ENCODE measurements at regions not wholly inside any gene's neighbourhood (a gene's known extent, or its start where the extent isn't known, plus 50 kb on each side); places are given as distances from the start of the nearest gene placed in this dataset.

- POLR2A ChIA-PET, result no interaction called here
- no peak for TF ChIP-seq TARDBP (IDR thresholded peaks at IDR 0.05)
- TF ChIP-seq FOXA1 (IDR thresholded peaks at IDR 0.05), result no peak
- no peak for TF ChIP-seq NFRKB (IDR thresholded peaks at IDR 0.05)
- no peak for TF ChIP-seq ZNF384 (IDR thresholded peaks at IDR 0.05)
- TF ChIP-seq, protein P1, sequence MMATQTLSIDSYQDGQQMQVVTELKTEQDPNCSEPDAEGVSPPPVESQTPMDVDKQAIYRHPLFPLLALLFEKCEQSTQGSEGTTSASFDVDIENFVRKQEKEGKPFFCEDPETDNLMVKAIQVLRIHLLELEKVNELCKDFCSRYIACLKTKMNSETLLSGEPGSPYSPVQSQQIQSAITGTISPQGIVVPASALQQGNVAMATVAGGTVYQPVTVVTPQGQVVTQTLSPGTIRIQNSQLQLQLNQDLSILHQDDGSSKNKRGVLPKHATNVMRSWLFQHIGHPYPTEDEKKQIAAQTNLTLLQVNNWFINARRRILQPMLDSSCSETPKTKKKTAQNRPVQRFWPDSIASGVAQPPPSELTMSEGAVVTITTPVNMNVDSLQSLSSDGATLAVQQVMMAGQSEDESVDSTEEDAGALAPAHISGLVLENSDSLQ (IDR thresholded peaks at IDR 0.05), result no peak
- TF ChIP-seq HDGF (IDR thresholded peaks at IDR 0.05; ENCODE audit: borderline replicate concordance), result no peak
- no peak for TF ChIP-seq FOXK2 (IDR thresholded peaks at IDR 0.05)
- no peak for TF ChIP-seq FOXM1 (IDR thresholded peaks at IDR 0.05; ENCODE audit: borderline replicate concordance)
- no peak for TF ChIP-seq SUZ12 (IDR thresholded peaks at IDR 0.05)
- TF ChIP-seq BHLHE40 (IDR thresholded peaks at IDR 0.05; ENCODE audit: borderline replicate concordance), result no peak
- TF ChIP-seq LEF1 (IDR thresholded peaks at IDR 0.05; ENCODE audit: borderline replicate concordance), result no peak
- TF ChIP-seq SP1 (IDR thresholded peaks at IDR 0.05), result no peak
- TF ChIP-seq ARNT (IDR thresholded peaks at IDR 0.05), result no peak
- TF ChIP-seq ELF4 (IDR thresholded peaks at IDR 0.05), result no peak
- no peak for TF ChIP-seq L3MBTL2 (conservative IDR thresholded peaks at IDR 0.05)
- TF ChIP-seq CTBP1 (IDR thresholded peaks at IDR 0.05; ENCODE audit: borderline replicate concordance), result no peak
- CTCF ChIA-PET, result no interaction called here
- DNase-seq (ENCODE audit: extremely low spot score), result no peak
These were observed 79.2 kb upstream of the MAP3K4 start for GRCh38 chr6:160912411-160912810.

DNA sequence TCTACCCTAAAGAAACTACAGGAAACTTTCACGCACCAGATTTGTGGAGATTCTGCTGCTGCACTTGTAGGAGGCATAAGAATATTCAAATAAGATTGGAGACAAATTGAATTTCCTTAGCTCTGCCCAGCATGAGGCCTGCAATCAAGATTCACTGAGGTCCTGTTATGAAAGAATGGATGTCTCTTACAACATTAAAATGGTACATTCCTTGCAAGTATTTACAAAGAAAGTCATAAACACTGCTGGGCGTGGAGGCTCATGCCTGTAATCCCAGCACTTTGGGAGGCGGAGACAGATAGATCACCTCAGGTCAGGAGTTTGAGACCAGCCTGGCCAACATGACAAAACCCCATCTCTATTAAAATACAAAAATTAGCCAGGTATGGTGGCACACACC is 74.0 kb upstream of the MAP3K4 start:
- DNase-seq (ENCODE audit: extremely low spot score), result no peak
- CTCF ChIA-PET, result no interaction called here
- no peak for TF ChIP-seq NFRKB (IDR thresholded peaks at IDR 0.05)
- no peak for TF ChIP-seq BHLHE40 (IDR thresholded peaks at IDR 0.05; ENCODE audit: borderline replicate concordance)
- TF ChIP-seq FOXK2 (IDR thresholded peaks at IDR 0.05), result no peak
- no peak for TF ChIP-seq FOXM1 (IDR thresholded peaks at IDR 0.05; ENCODE audit: borderline replicate concordance)
- no peak for TF ChIP-seq SUZ12 (IDR thresholded peaks at IDR 0.05)
- no peak for TF ChIP-seq CTBP1 (IDR thresholded peaks at IDR 0.05; ENCODE audit: borderline replicate concordance)
- no peak for TF ChIP-seq HDGF (IDR thresholded peaks at IDR 0.05; ENCODE audit: borderline replicate concordance)
- no peak for TF ChIP-seq TARDBP (IDR thresholded peaks at IDR 0.05)
- no peak for TF ChIP-seq FOXA1 (IDR thresholded peaks at IDR 0.05)
- TF ChIP-seq LEF1 (IDR thresholded peaks at IDR 0.05; ENCODE audit: borderline replicate concordance), result no peak
- TF ChIP-seq SP1 (IDR thresholded peaks at IDR 0.05), result no peak
- TF ChIP-seq L3MBTL2 (conservative IDR thresholded peaks at IDR 0.05), result no peak
- POLR2A ChIA-PET, result no interaction called here

GRCh38 chr6:160919723-160920440 is 71.7 kb upstream of the MAP3K4 start:
- POLR2A ChIA-PET, result no interaction called here
- DNase-seq (ENCODE audit: extremely low spot score), result no peak
- CTCF ChIA-PET, result no interaction called here
- no peak for TF ChIP-seq SP1 (IDR thresholded peaks at IDR 0.05)
- no peak for TF ChIP-seq ARNT (IDR thresholded peaks at IDR 0.05)
- TF ChIP-seq ELF4 (IDR thresholded peaks at IDR 0.05), result no peak

- TF ChIP-seq TARDBP (IDR thresholded peaks at IDR 0.05) (no peak), ZNF384 (IDR thresholded peaks at IDR 0.05) (no peak), L3MBTL2 (conservative IDR thresholded peaks at IDR 0.05) (no peak), ARNT (IDR thresholded peaks at IDR 0.05) (no peak)
- POLR2A ChIA-PET, result no interaction called here
- no peak for DNase-seq (ENCODE audit: extremely low spot score)
- CTCF ChIA-PET, result no interaction called here
These were observed 70.5 kb upstream of the MAP3K4 start for GRCh38 chr6:160921095-160921494.

GRCh38 chr6:160926281-160927276 is 65.0 kb upstream of the MAP3K4 start:
- TF ChIP-seq, protein P1 (IDR thresholded peaks at IDR 0.05), result no peak
- TF ChIP-seq LEF1 (IDR thresholded peaks at IDR 0.05; ENCODE audit: borderline replicate concordance) (no peak), BHLHE40 (IDR thresholded peaks at IDR 0.05; ENCODE audit: borderline replicate concordance) (no peak), L3MBTL2 (conservative IDR thresholded peaks at IDR 0.05) (no peak), HDGF (IDR thresholded peaks at IDR 0.05; ENCODE audit: borderline replicate concordance) (no peak), SUZ12 (IDR thresholded peaks at IDR 0.05) (no peak), ELF4 (IDR thresholded peaks at IDR 0.05) (no peak), NFRKB (IDR thresholded peaks at IDR 0.05) (no peak)
- ChIA-PET POLR2A (no interaction called here), CTCF (interaction anchor here (0.6 to 8.7 kb wide), 2 partner anchors 401 to 446 kb away, joined by 3 to 69 read pairs; no protein-coding TSS in a partner anchor)
- no peak for DNase-seq (ENCODE audit: extremely low spot score)

GRCh38 chr6:160927416-160927815 is 64.2 kb upstream of the MAP3K4 start:
- ChIA-PET CTCF (interaction anchor here (8.7 kb wide), 1 partner anchor 445 kb away, joined by 69 read pairs; no protein-coding TSS in a partner anchor), POLR2A (no interaction called here)
- TF ChIP-seq NFRKB (IDR thresholded peaks at IDR 0.05) (no peak), CTBP1 (IDR thresholded peaks at IDR 0.05; ENCODE audit: borderline replicate concordance) (no peak), TARDBP (IDR thresholded peaks at IDR 0.05) (no peak), SP1 (IDR thresholded peaks at IDR 0.05) (no peak), ARNT (IDR thresholded peaks at IDR 0.05) (no peak), FOXK2 (IDR thresholded peaks at IDR 0.05) (no peak), HDGF (IDR thresholded peaks at IDR 0.05; ENCODE audit: borderline replicate concordance) (no peak), ELF4 (IDR thresholded peaks at IDR 0.05) (no peak), BHLHE40 (IDR thresholded peaks at IDR 0.05; ENCODE audit: borderline replicate concordance) (no peak), SUZ12 (IDR thresholded peaks at IDR 0.05) (no peak), FOXM1 (IDR thresholded peaks at IDR 0.05; ENCODE audit: borderline replicate concordance) (no peak), ZNF384 (IDR thresholded peaks at IDR 0.05) (no peak), LEF1 (IDR thresholded peaks at IDR 0.05; ENCODE audit: borderline replicate concordance) (no peak), FOXA1 (IDR thresholded peaks at IDR 0.05) (no peak), L3MBTL2 (conservative IDR thresholded peaks at IDR 0.05) (no peak)
- TF ChIP-seq, protein P1 (IDR thresholded peaks at IDR 0.05), result no peak
- DNase-seq (ENCODE audit: extremely low spot score), result no peak

Measured in HEK293T (cell line).